ENCODE measurements at regions not wholly inside any gene's neighbourhood (a gene's known extent, or its start where the extent isn't known, plus 50 kb on each side); places are given as distances from the start of the nearest gene placed in this dataset.

- H3K4me3 ChIP-seq (ENCODE audit: low read depth, low read length) = no peak overlapping the region
- no peak for DNase-seq (ENCODE audit: low read depth)
- TF ChIP-seq CTCF (IDR thresholded peaks at IDR 0.05; ENCODE audit: insufficient read depth, low read length) = no peak
Observed at GRCh38 chr19:31073485-31074198, 275.6 kb downstream of the TSHZ3 start.

DNA sequence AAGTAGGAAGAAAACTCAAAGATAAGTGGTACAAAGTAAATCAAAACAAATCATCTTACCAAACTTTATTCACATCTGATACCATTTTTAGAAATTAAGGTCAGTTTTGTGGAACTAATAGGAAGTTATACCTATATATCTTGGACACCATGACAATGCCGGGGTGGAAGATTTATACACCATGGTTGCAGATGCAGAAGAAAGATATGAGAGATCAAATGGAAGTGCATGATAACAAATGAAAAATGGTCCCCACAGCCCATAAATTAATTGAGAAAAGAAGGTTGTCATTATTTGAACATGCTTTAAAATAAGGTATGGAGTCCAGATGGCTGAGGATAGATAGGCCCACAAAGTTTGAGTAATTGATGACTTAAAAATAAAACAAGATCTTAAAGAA lies 276.8 kb downstream of the TSHZ3 start:
- H3K4me3 ChIP-seq (ENCODE audit: low read depth, low read length) = no peak overlapping the region
- DNase-seq (ENCODE audit: low read depth) = no peak
- no peak for TF ChIP-seq CTCF (IDR thresholded peaks at IDR 0.05; ENCODE audit: insufficient read depth, low read length)

- H3K4me3 ChIP-seq (ENCODE audit: low read depth, low read length) = no peak overlapping the region
- no peak for DNase-seq (ENCODE audit: low read depth)
- TF ChIP-seq CTCF (IDR thresholded peaks at IDR 0.05; ENCODE audit: insufficient read depth, low read length) = no peak
Observed at GRCh38 chr19:31071136-31071855, 277.9 kb downstream of the TSHZ3 start.

GRCh38 chr19:31070146-31071065 lies 278.8 kb downstream of the TSHZ3 start:
- H3K4me3 ChIP-seq (ENCODE audit: low read depth, low read length) = no peak overlapping the region
- no peak for DNase-seq (ENCODE audit: low read depth)

DNA sequence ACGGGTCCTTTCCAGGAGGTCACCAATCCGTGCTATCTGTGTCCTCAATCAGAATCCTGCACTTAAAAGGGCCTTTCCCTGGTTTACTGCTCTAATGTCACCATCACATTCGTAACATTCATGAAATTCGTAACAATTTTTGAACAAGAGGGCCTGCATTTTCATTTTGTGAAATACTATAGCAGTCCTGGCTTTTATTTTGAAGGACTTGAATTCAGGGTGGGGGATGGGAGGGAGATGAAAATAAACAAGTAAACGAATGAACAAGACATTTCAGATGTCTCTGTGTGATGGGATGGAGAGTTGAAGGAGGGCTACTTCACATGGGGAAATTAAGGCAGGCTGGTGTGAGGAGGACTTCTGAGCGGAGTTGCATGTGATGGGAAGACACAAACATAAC lies 281.0 kb downstream of the TSHZ3 start:
- DNase-seq (ENCODE audit: low read depth) = no peak
- no peak for TF ChIP-seq CTCF (IDR thresholded peaks at IDR 0.05; ENCODE audit: insufficient read depth, low read length)
- no peak overlapping the region for H3K4me3 ChIP-seq (ENCODE audit: low read depth, low read length)

More at GRCh38 chr19:31070146-31071065, 278.8 kb downstream of the TSHZ3 start:
- TF ChIP-seq CTCF (IDR thresholded peaks at IDR 0.05; ENCODE audit: insufficient read depth, low read length) = no peak

DNA sequence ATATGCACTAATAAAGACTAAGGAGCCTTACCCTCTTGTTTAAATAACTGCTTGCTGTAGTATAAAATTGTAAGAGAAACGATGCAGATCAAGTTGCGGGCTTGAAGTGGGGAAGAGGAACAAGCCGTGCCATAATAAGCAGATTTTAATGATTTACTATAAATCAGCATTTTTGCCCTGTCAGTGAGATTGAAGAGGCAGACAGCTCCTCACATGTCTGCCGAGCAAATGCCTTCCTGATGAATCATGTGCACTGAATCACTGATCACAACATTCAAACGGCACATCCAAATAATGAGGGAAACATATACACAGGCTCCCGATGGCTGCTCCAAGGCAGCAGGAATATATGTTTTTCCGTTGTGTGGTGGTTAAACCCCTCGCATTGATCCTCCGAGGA lies 282.9 kb downstream of the TSHZ3 start:
- H3K4me3 ChIP-seq (ENCODE audit: low read depth, low read length) = no peak overlapping the region
- no peak for TF ChIP-seq CTCF (IDR thresholded peaks at IDR 0.05; ENCODE audit: insufficient read depth, low read length)
- DNase-seq (ENCODE audit: low read depth) = no peak

All from fibroblast of the aortic adventitia (primary cell).